ENCODE measurements at regions not wholly inside any gene's neighbourhood (a gene's known extent, or its start where the extent isn't known, plus 50 kb on each side); places are given as distances from the start of the nearest gene placed in this dataset.

DNA sequence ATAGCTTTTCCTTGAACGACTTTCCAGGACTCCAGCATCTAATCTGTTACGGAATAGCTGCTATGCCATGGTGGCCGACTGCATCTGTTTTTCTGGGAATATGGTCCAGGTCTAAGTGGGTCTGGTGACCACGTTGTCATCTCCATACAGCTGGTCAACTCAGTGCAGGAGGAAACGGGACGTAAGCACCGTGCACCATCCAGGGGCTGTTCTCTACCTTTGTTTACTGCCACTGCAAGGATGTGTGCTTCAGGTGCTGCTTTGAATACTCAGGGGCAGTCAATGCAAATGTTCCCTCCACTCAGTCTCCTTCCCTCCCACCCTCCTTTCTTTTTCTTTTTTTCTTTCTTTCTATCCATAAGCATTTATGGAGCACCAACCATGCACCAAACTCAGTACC lies 648.2 kb downstream of the VRK1 start:
- TF ChIP-seq, protein P1, sequence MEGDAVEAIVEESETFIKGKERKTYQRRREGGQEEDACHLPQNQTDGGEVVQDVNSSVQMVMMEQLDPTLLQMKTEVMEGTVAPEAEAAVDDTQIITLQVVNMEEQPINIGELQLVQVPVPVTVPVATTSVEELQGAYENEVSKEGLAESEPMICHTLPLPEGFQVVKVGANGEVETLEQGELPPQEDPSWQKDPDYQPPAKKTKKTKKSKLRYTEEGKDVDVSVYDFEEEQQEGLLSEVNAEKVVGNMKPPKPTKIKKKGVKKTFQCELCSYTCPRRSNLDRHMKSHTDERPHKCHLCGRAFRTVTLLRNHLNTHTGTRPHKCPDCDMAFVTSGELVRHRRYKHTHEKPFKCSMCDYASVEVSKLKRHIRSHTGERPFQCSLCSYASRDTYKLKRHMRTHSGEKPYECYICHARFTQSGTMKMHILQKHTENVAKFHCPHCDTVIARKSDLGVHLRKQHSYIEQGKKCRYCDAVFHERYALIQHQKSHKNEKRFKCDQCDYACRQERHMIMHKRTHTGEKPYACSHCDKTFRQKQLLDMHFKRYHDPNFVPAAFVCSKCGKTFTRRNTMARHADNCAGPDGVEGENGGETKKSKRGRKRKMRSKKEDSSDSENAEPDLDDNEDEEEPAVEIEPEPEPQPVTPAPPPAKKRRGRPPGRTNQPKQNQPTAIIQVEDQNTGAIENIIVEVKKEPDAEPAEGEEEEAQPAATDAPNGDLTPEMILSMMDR (tag by site-specific recombination; IDR thresholded peaks at IDR 0.05) = no peak
- no peak for TF ChIP-seq ZNF670 (tag by site-specific recombination; IDR thresholded peaks at IDR 0.05; ENCODE audit: low read depth)
- no peak for TF ChIP-seq HOXA7 (CRISPR knock-in tag; IDR thresholded peaks at IDR 0.05; ENCODE audit: borderline replicate concordance)
- no peak for TF ChIP-seq ZNF138 (tag by site-specific recombination; IDR thresholded peaks at IDR 0.05; ENCODE audit: borderline replicate concordance)
- no peak for TF ChIP-seq TRIM28 (IDR thresholded peaks at IDR 0.05; ENCODE audit: borderline replicate concordance, low read length)
- no peak for TF ChIP-seq ZNF121 (tag by site-specific recombination; IDR thresholded peaks at IDR 0.05)
- TF ChIP-seq ZNF624 (tag by site-specific recombination; IDR thresholded peaks at IDR 0.05) = no peak
- TF ChIP-seq ZNF768 (tag by site-specific recombination; IDR thresholded peaks at IDR 0.05) = no peak
- TF ChIP-seq, protein P2, sequence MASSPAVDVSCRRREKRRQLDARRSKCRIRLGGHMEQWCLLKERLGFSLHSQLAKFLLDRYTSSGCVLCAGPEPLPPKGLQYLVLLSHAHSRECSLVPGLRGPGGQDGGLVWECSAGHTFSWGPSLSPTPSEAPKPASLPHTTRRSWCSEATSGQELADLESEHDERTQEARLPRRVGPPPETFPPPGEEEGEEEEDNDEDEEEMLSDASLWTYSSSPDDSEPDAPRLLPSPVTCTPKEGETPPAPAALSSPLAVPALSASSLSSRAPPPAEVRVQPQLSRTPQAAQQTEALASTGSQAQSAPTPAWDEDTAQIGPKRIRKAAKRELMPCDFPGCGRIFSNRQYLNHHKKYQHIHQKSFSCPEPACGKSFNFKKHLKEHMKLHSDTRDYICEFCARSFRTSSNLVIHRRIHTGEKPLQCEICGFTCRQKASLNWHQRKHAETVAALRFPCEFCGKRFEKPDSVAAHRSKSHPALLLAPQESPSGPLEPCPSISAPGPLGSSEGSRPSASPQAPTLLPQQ (tag by site-specific recombination; IDR thresholded peaks at IDR 0.05) = no peak
- TF ChIP-seq ZNF747 (tag by site-specific recombination; IDR thresholded peaks at IDR 0.05) = no peak
- TF ChIP-seq, protein P3, sequence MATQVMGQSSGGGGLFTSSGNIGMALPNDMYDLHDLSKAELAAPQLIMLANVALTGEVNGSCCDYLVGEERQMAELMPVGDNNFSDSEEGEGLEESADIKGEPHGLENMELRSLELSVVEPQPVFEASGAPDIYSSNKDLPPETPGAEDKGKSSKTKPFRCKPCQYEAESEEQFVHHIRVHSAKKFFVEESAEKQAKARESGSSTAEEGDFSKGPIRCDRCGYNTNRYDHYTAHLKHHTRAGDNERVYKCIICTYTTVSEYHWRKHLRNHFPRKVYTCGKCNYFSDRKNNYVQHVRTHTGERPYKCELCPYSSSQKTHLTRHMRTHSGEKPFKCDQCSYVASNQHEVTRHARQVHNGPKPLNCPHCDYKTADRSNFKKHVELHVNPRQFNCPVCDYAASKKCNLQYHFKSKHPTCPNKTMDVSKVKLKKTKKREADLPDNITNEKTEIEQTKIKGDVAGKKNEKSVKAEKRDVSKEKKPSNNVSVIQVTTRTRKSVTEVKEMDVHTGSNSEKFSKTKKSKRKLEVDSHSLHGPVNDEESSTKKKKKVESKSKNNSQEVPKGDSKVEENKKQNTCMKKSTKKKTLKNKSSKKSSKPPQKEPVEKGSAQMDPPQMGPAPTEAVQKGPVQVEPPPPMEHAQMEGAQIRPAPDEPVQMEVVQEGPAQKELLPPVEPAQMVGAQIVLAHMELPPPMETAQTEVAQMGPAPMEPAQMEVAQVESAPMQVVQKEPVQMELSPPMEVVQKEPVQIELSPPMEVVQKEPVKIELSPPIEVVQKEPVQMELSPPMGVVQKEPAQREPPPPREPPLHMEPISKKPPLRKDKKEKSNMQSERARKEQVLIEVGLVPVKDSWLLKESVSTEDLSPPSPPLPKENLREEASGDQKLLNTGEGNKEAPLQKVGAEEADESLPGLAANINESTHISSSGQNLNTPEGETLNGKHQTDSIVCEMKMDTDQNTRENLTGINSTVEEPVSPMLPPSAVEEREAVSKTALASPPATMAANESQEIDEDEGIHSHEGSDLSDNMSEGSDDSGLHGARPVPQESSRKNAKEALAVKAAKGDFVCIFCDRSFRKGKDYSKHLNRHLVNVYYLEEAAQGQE (tag by site-specific recombination; IDR thresholded peaks at IDR 0.05) = no peak
